GM12878 (cell line): ENCODE measurements at regions not wholly inside any gene's neighbourhood (a gene's known extent, or its start where the extent isn't known, plus 50 kb on each side); places are given as distances from the start of the nearest gene placed in this dataset.

Experiments used
- ATAC-seq: fragments of 200-7000 bp; cut with Tn5 transposase; 3 replicates; pipeline ENCODE4 v1.9.1; 2020; ENCODE audit warnings: mild to moderate bottlenecking, moderate library complexity
- BruUV-seq: library from RNA; stranded (reverse); fragments of 400-500 nt; replicated peaks from 2 replicates; lab custom pipeline; 2021; lab: Mats Ljungman, UMichigan
- CTCF ChIA-PET: fragments of 300-600 bp; sonication (Branson Sonifier 250); formaldehyde crosslinking; extraction: SDS; loops from one replicate; lab custom pipeline; 2021; ENCODE audit warnings: inconsistent platforms; lab: Yijun Ruan, JAX
- POLR2A ChIA-PET: fragments of 350-600 bp; formaldehyde crosslinking; extraction: SDS; loops from one replicate; lab custom pipeline; 2021; ENCODE audit warnings: inconsistent platforms; lab: Charles Lee
- RAD21 ChIA-PET: fragments of 300-600 bp; sonication (Branson Sonifier 250); formaldehyde crosslinking; loops from one replicate; lab custom pipeline; 2023; ENCODE audit warnings: antibody characterized with exemption; ENCODE audit not compliant: unreplicated experiment; lab: Charles Lee
- SMC1A ChIA-PET: fragments of 300-600 bp; sonication (Branson Sonifier 250); formaldehyde crosslinking; loops from one replicate; lab custom pipeline; 2023; ENCODE audit not compliant: unreplicated experiment, uncharacterized antibody; lab: Charles Lee
- DNase-seq: peaks from one replicate; pipeline ENCODE4 v3.0.0-alpha.2; 2011; ENCODE audit warnings: low read depth, low spot score
- FAIRE-seq: peaks from 3 replicates; lab custom pipeline; 2011; peaks lifted over from hg19 to GRCh38; lab: Jason Lieb, UNC
- H2AFZ ChIP-seq: 2 replicates; pipeline ENCODE4 v1.6.0; 2011; ENCODE audit warnings: low read depth, low read length, control low read depth; ENCODE audit not compliant: control insufficient read depth
- H3K27ac ChIP-seq: 2 replicates; pipeline ENCODE4 v1.5.1; 2011; ENCODE audit warnings: control low read depth; ENCODE audit not compliant: control insufficient read depth, insufficient read depth
- H3K27me3 ChIP-seq, 2 experiments: replicated peaks in 1 of 2; 2 replicates each; pipeline versions ENCODE4 v1.6.0 to v1.6.1; 2011; ENCODE audit warnings: low read length in 1 of 2; ENCODE audit not compliant: control insufficient read depth in 2 of 2, insufficient read depth in 2 of 2
- H3K36me3 ChIP-seq, 2 experiments: 2 replicates each; pipeline ENCODE4 v1.5.1; 2011; ENCODE audit warnings: low read length in 1 of 2; ENCODE audit not compliant: control insufficient read depth in 2 of 2, insufficient read depth in 2 of 2
- H3K4me1 ChIP-seq: 2 replicates; pipeline ENCODE4 v1.6.1; 2011; ENCODE audit warnings: mild to moderate bottlenecking, low read length, moderate library complexity, mixed read lengths; ENCODE audit not compliant: control insufficient read depth, insufficient read depth
- H3K4me2 ChIP-seq: 2 replicates; pipeline ENCODE4 v1.6.0; 2011; ENCODE audit warnings: control low read depth; ENCODE audit not compliant: control insufficient read depth, insufficient read depth
- H3K4me3 ChIP-seq: fragments of 200-600 bp; sonication (generic); 2 replicates; pipeline ENCODE4 v1.5.1; 2016
- H3K79me2 ChIP-seq: 2 replicates; pipeline ENCODE4 v1.6.0; 2011; ENCODE audit warnings: low read length; ENCODE audit not compliant: control insufficient read depth, insufficient read depth
- H3K9ac ChIP-seq: 2 replicates; pipeline ENCODE4 v1.8.0; 2011; ENCODE audit warnings: low read length, control low read depth, mixed read lengths; ENCODE audit not compliant: control insufficient read depth, insufficient read depth
- H3K9me3 ChIP-seq: replicated peaks from 3 replicates; pipeline ENCODE4 v1.5.1; 2011; ENCODE audit warnings: mild to moderate bottlenecking, low read length; ENCODE audit not compliant: control insufficient read depth, insufficient read depth
- H4K20me1 ChIP-seq: 2 replicates; pipeline ENCODE4 v1.6.0; 2011; ENCODE audit not compliant: control insufficient read depth, insufficient read depth
- ATF2 ChIP-seq: IDR thresholded peaks from 2 replicates; pipeline ENCODE4 v1.6.1; 2012; ENCODE audit warnings: low read length, inconsistent platforms
- ATF3 ChIP-seq: IDR thresholded peaks from 2 replicates; pipeline ENCODE4 v1.6.1; 2011; ENCODE audit warnings: low read depth, mild to moderate bottlenecking, low read length, moderate library complexity, borderline replicate concordance; ENCODE audit errors: extremely low read depth
- E2F4 ChIP-seq: IDR thresholded peaks from 2 replicates; pipeline ENCODE4 v1.6.1; 2012; ENCODE audit warnings: low read depth, low read length, improper control_type of control experiment
- HDAC2 ChIP-seq: fragments of 200-600 bp; sonication (generic); IDR thresholded peaks from 2 replicates; pipeline ENCODE4 v1.6.1; 2017
- JUND ChIP-seq: IDR thresholded peaks from 2 replicates; pipeline ENCODE4 v1.6.1; 2012; ENCODE audit warnings: low read depth, mild to moderate bottlenecking, low read length, improper control_type of control experiment, moderate library complexity
- KAT2A ChIP-seq: conservative IDR thresholded peaks from 2 replicates; pipeline ENCODE4 v1.6.1; 2011; ENCODE audit warnings: low read depth, low read length; ENCODE audit not compliant: control insufficient read depth
- NR2C2 ChIP-seq: IDR thresholded peaks from 2 replicates; pipeline ENCODE4 v1.6.1; 2011; ENCODE audit warnings: borderline replicate concordance, low read depth; ENCODE audit not compliant: control insufficient read depth, insufficient read length
- PAX8 ChIP-seq: fragments of 450-650 bp; IDR thresholded peaks from 2 replicates; pipeline ENCODE4 v1.6.1; 2017; ENCODE audit warnings: mild to moderate bottlenecking, moderate library complexity
- SP1 ChIP-seq: IDR thresholded peaks from one replicate; pipeline ENCODE4 v1.6.1; 2011; ENCODE audit warnings: low read depth, low read length
- ZNF592 ChIP-seq: fragments of 450-650 bp; IDR thresholded peaks from 2 replicates; pipeline ENCODE4 v1.6.1; 2017; ENCODE audit warnings: mild to moderate bottlenecking, moderate library complexity
- WGBS: methylation state at CpG from one replicate; pipeline ENCODE4 v1.1.6; 2016; ENCODE audit warnings: low lambda C conversion rate; ENCODE audit not compliant: insufficient replicate concordance, insufficient coverage; ENCODE audit errors: missing lambda C conversion rate; 5-methylcytosine and 5-hydroxymethylcytosine counted together
- in situ Hi-C: fragments of 300-500 bp; cut with MboI; formaldehyde crosslinking; loops from 9 replicates; pipeline ENCODE4 v1.14.3; 2018; ENCODE audit warnings: mixed read lengths
- intact Hi-C: fragments of 100-400 bp; cut with micrococcal nuclease; formaldehyde crosslinking; loops from one replicate; pipeline ENCODE4 v1.14.2; 2022; ENCODE audit not compliant: unreplicated experiment

GRCh38 chr4:189294574-189294973 lies 646.1 kb upstream of the FRG1 start (continued):
- TF ChIP-seq ATF2 (no peak), HDAC2 (no peak)
- TF ChIP-seq, all 136 proteins: peak for 0

- POLR2A ChIA-PET, result no interaction called here
- no peak for DNase-seq
- BruUV-seq, result no TSS peak
- Histone ChIP-seq H3K4me3 (no peak overlapping the region), H2AFZ (no peak overlapping the region), H3K36me3 (no peaks in the 10 kb centered on the region), H3K27me3 (no peaks in the 10 kb centered on the region), H3K9me3 (no peaks in the 10 kb centered on the region), H3K4me2 (no peak overlapping the region), H3K9ac (no peak overlapping the region), H3K4me1 (no peaks in the 10 kb centered on the region), H4K20me1 (no peaks in the 10 kb centered on the region), H3K27ac (no peak overlapping the region), H3K79me2 (no peaks in the 10 kb centered on the region)
- intact Hi-C loops (no loop called here), in situ Hi-C loops (no loop called here)
- no peak for ATAC-seq
- RAD21 ChIA-PET, result no interaction called here
- SMC1A ChIA-PET, result no interaction called here
- CTCF ChIA-PET, result no interaction called here
- FAIRE-seq, result no peak
- WGBS, result 29% methylated on average over 5 of the region's 5 CpGs
- TF ChIP-seq ATF2, result no peak
- no peak for TF ChIP-seq ZNF592
- TF ChIP-seq E2F4, result no peak
- no peak for TF ChIP-seq SP1
- TF ChIP-seq NR2C2, result no peak
- no peak for TF ChIP-seq JUND
- no peak for TF ChIP-seq PAX8
- TF ChIP-seq KAT2A, result no peak
- TF ChIP-seq ATF3, result no peak
Measured at GRCh38 chr4:189299706-189300105, 641.0 kb upstream of the FRG1 start.
